ENCODE measurements at regions not wholly inside any gene's neighbourhood (a gene's known extent, or its start where the extent isn't known, plus 50 kb on each side); places are given as distances from the start of the nearest gene placed in this dataset.

DNA sequence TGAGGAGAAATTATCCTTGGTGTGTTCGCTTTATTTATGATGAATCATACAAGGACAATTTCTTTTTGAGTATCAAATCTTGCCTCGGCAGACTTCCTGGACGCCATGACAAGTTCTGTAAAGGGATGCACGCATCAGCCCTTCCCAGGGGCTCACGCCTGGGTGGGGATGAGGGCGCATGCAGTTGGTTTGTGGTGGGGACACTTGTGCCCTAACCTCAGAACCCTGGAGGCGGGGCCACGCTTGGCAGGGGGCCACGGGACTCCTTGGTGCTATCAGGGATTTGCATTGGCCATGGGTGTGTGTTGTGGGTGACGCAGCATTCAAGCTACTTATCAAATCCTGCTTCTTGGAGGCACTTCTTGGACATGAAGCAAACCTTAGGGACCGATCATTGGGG, 143.8 kb upstream of the RTL1 start:
- no peak for TF ChIP-seq POLR2A (IDR thresholded peaks at IDR 0.05; ENCODE audit: insufficient read depth in 1 of 2, low read depth in 2 of 2, low read length in 2 of 2)
- no peak for TF ChIP-seq ESRRA (CRISPR knock-in tag; IDR thresholded peaks at IDR 0.05; ENCODE audit: low read depth)
- TF ChIP-seq, protein P1, sequence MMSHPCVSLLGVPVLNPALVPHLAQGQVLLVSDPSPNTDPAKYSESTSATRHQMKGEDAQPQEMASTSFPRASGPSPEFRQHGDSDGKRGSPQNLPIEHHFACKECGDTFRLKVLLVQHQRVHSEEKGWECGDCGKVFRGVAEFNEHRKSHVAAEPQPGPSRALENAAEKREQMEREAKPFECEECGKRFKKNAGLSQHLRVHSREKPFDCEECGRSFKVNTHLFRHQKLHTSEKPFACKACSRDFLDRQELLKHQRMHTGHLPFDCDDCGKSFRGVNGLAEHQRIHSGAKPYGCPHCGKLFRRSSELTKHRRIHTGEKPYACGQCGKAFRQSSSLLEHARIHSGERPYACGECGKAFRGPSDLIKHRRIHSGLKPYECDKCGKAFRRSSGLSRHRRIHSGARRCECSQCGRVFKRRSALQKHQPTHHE (CRISPR knock-in tag; IDR thresholded peaks at IDR 0.05; ENCODE audit: borderline replicate concordance): no peak
